ENCODE measurements at regions not wholly inside any gene's neighbourhood (a gene's known extent, or its start where the extent isn't known, plus 50 kb on each side); places are given as distances from the start of the nearest gene placed in this dataset.

DNA sequence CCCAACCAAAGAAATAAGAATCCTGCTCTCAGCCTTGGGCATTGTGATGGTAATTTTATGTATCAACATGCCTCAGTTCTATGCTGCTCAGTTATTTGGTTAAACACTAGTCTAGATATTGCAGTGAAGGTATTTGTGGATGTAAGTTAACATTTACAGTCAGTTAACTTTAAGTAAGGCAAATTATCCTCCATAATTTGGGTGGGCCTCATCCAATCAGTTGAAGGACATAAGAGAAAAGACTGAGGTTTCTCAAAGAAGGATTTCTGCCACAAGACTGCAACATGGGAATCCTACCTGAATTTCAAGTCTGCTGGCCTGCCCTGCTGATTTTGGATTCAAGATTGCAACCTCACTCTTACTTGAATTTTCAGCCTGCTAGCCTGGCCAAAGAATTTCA, 975.5 kb upstream of the ACVR2A start:
- DNase-seq (ENCODE audit: low read depth), result no peak
- no peak overlapping the region for H3K4me3 ChIP-seq (ENCODE audit: low read length)
- TF ChIP-seq, protein P1, sequence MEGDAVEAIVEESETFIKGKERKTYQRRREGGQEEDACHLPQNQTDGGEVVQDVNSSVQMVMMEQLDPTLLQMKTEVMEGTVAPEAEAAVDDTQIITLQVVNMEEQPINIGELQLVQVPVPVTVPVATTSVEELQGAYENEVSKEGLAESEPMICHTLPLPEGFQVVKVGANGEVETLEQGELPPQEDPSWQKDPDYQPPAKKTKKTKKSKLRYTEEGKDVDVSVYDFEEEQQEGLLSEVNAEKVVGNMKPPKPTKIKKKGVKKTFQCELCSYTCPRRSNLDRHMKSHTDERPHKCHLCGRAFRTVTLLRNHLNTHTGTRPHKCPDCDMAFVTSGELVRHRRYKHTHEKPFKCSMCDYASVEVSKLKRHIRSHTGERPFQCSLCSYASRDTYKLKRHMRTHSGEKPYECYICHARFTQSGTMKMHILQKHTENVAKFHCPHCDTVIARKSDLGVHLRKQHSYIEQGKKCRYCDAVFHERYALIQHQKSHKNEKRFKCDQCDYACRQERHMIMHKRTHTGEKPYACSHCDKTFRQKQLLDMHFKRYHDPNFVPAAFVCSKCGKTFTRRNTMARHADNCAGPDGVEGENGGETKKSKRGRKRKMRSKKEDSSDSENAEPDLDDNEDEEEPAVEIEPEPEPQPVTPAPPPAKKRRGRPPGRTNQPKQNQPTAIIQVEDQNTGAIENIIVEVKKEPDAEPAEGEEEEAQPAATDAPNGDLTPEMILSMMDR (conservative IDR thresholded peaks at IDR 0.05; ENCODE audit: low read length), result no peak

DNA sequence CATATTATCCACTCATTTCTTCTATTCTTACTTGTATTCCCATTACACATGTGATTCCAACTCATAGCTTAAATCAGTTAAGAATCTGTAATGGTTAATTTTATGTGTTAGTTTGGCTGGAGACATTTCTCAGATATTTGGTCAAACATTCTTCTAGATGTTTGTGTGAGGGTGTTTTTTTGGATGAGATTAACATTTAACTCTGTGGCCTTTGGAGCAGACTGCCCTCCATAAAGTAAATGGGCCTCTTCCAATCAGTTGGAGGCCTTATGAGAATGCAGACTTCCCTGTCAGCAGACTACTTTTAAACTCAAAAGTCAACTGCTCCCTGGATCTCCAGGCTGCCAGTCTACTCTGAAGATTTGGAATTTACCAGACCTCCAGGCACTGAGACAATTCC, 976.8 kb upstream of the ACVR2A start:
- no peak for DNase-seq (ENCODE audit: low read depth)
- no peak overlapping the region for H3K4me3 ChIP-seq (ENCODE audit: low read length)
- TF ChIP-seq, protein P1 (conservative IDR thresholded peaks at IDR 0.05; ENCODE audit: low read length), result no peak

DNA sequence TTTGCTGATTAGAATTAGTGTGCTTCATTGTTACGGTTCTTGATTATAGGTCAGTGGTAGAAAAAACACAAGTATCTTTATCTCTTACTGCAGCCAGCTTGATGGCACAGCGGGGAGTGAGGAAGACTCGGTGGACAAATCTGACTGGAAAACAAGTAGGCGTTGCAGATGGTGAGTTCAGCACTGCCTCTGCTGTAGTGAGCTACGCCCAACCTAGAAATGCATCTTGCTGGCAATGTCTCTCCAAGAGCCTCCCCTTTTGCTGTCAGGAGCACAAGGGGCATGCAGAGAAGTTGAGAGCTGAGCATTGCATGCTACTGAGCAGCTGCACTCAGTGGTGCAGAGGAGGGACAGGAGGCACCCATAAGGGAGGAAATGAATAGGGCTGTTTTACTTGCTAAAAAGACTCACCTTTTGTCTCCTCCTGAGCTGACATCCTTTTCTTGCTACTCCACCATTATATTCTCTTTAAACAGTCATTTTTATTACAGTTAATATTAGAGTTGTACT, 977.3 kb upstream of the ACVR2A start:
- TF ChIP-seq, protein P1 (conservative IDR thresholded peaks at IDR 0.05; ENCODE audit: low read length), result no peak
- no peak for DNase-seq (ENCODE audit: low read depth)
- H3K4me3 ChIP-seq (ENCODE audit: low read length), result no peak overlapping the region

DNA sequence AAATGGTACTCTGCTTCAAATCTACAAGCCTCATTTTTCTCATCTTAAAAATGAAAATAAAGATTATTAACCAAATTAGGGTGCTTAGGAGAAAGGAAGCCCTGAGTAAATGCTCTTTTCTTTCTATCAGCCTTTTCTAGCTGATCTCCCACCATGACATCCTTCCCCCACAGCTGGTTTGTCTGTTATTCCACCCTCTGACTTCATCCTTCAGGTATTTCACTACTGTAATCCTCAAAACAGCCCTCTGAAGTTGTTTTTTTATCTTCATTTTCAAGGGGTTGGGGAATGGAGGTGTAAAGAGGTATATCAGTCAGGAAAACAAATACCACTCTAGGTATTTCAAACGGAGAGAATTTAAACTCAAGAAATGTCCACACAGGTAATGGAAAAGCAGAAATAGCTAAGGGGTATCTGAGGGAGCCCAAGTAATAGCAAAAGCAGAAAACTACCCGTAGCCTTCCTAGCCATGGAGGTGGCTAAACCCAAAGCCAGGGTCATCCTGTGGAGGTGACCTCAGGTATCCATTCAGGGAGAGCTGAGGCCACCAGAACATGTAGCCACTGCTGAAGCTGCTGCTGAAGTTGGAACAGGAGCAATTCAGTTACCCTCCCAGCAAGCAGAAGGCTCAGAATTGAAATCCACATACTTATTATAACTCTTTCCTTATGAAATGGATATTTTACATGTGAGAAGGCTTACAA, 990.9 kb upstream of the ACVR2A start:
- DNase-seq (ENCODE audit: low read depth), result peak; percentile 1
- no peak overlapping the region for H3K4me3 ChIP-seq (ENCODE audit: low read length)
- TF ChIP-seq, protein P1 (conservative IDR thresholded peaks at IDR 0.05; ENCODE audit: low read length), result no peak

DNA sequence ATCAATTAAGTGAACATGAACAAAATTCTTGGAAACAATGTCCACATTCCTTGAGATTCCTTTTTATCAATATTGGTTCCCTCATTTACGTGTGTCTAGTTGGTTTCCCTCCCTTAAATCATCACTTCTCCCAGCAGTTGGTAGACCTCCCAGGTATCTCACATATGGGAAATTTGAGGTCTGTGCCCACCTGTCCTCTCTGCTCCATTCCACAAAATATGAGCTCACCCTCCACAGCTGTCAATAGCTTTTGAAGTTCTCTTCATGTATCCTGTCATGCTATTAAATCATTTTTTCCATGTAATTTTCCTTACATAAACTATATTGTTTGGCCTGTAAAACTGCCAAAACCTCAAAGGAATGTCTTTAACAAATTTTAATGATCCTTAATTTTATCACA, 992.2 kb upstream of the ACVR2A start:
- TF ChIP-seq, protein P1 (conservative IDR thresholded peaks at IDR 0.05; ENCODE audit: low read length), result no peak
- no peak for DNase-seq (ENCODE audit: low read depth)
- no peak overlapping the region for H3K4me3 ChIP-seq (ENCODE audit: low read length)

DNA sequence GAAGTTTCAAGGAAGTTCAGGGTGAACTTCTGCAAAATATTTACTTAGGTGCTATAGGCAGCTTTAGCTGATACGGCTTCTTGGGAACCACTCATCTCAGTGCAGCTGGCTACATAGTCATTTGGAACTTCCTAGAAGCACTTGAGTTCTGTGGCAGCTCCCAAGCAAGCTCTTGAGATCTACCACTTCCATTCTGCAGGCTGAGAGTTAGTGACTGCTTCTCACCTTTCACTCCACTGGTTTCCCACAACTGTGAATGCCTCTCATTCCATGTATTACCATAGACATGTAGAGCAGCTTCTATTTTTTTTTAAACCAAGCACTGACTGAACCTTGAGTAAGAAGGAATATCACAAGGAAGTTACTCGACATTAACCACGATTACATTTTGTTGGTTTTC, 994.1 kb upstream of the ACVR2A start:
- DNase-seq (ENCODE audit: low read depth), result no peak
- TF ChIP-seq, protein P1 (conservative IDR thresholded peaks at IDR 0.05; ENCODE audit: low read length), result no peak
- H3K4me3 ChIP-seq (ENCODE audit: low read length), result no peak overlapping the region

DNA sequence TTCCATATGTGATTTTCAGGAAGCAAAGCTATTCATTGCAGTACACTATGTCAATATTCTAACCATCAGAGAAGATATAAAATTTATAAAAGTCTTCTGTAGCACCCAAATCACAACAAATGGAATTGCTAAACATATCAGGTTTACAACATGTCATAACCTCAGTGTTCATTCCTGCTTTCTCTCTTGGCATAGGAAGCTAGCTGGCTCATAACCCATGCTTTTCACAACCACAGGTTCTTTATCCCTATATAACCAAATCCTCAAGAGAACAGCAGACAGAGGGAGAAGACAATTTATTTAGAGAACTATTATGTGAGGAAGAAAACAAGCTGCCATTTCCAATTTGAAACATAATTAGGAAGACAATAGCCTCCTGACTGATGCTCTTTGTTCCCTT, 997.0 kb upstream of the ACVR2A start:
- no peak overlapping the region for H3K4me3 ChIP-seq (ENCODE audit: low read length)
- TF ChIP-seq, protein P1 (conservative IDR thresholded peaks at IDR 0.05; ENCODE audit: low read length), result no peak
- DNase-seq (ENCODE audit: low read depth), result no peak
